ENCODE measurements at regions not wholly inside any gene's neighbourhood (a gene's known extent, or its start where the extent isn't known, plus 50 kb on each side); places are given as distances from the start of the nearest gene placed in this dataset.
"Not testable (repeated sequence)": the region's sequence is repeated elsewhere in the genome, so short reads cannot be mapped to it uniquely, and the experiment has no call there.

DNA sequence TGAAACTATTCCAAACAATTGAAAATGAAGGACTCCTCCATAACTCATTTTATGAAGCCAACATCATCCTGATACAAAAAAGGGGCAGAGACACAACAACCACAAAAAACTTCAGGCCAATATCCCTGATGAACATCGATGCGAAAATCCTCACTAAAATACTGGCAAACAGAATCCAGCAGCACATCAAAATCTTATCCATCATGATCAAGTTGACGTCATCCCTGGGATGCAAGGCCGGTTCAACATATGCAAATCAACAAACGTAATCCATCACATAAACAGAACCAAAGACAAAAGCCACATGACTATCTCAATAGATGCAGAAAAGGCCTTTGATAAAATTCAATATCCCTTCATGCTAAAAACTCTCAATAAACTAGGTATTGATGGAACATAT is 272.8 kb downstream of the RNF144B start:
- not testable (repeated sequence) for ATAC-seq (ENCODE audit: low read depth in 2 of 2); H3K9me3 Mint-ChIP-seq; H3K27me3 Mint-ChIP-seq

DNA sequence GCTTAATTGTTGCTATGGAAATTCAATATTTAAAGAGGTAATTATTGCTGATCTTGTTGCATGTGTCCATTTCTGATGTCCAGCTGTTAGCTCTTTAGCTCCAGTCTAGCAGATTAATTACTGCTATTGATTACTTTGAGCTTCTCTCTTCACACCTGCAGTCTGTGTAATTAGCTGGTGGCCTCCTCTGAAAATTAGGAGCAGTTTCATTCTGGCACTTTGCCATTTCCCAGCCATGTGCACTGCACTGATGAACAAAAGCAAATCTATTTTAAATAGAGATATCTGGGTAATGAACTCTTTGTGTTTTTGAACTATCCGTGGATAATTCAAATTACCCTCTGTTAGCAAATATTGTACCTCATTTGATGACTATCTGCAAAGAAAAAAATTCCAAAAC is 275.9 kb downstream of the RNF144B start:
- no peak overlapping the region for H3K4me3 ChIP-seq (ENCODE audit: low read depth, low read length)
- no peaks in the 10 kb centered on the region for H3K36me3 Mint-ChIP-seq
- no peaks in the 10 kb centered on the region for H3K9me3 ChIP-seq (ENCODE audit: control insufficient read depth in 2 of 2, low read length in 2 of 2)
- H3K36me3 ChIP-seq (ENCODE audit: control insufficient read depth, insufficient read depth, low read length) = no peaks in the 10 kb centered on the region
- ATAC-seq (ENCODE audit: low read depth in 2 of 2) (no peak), DNase-seq (no peak)
- no peaks in the 10 kb centered on the region for H3K4me1 Mint-ChIP-seq
- H3K27me3 Mint-ChIP-seq = peaks cover 4% of the 10 kb centered on the region
- H3K27ac Mint-ChIP-seq = no peak overlapping the region
- peaks cover 0 to 7% (median 4%) of the 10 kb centered on the region in 7 donors for H3K9me3 Mint-ChIP-seq
- H3K4me3 Mint-ChIP-seq = no peak overlapping the region
- no peaks in the 10 kb centered on the region for H3K4me1 ChIP-seq (ENCODE audit: control insufficient read depth, insufficient read depth, low read length, poor library complexity, severe bottlenecking)
- no peak overlapping the region for H3K27ac ChIP-seq (ENCODE audit: insufficient read depth, low read length, poor library complexity, severe bottlenecking)
- no peaks in the 10 kb centered on the region for H3K27me3 ChIP-seq (ENCODE audit: control insufficient read depth, insufficient read depth, low read length)

More for the DNA sequence above, 272.8 kb downstream of the RNF144B start:
- H3K27ac ChIP-seq (ENCODE audit: insufficient read depth, low read length, poor library complexity, severe bottlenecking); H3K4me3 Mint-ChIP-seq; DNase-seq; H3K27me3 ChIP-seq (ENCODE audit: control insufficient read depth, insufficient read depth, low read length); H3K36me3 ChIP-seq (ENCODE audit: control insufficient read depth, insufficient read depth, low read length); H3K4me3 ChIP-seq (ENCODE audit: low read depth, low read length); H3K36me3 Mint-ChIP-seq; H3K4me1 Mint-ChIP-seq; H3K9me3 ChIP-seq (ENCODE audit: control insufficient read depth in 2 of 2, low read length in 2 of 2); H3K4me1 ChIP-seq (ENCODE audit: control insufficient read depth, insufficient read depth, low read length, poor library complexity, severe bottlenecking): not testable (repeated sequence)
- H3K27ac Mint-ChIP-seq = peak overlapping the region in 1 of 3 donors; percentile 41

DNA sequence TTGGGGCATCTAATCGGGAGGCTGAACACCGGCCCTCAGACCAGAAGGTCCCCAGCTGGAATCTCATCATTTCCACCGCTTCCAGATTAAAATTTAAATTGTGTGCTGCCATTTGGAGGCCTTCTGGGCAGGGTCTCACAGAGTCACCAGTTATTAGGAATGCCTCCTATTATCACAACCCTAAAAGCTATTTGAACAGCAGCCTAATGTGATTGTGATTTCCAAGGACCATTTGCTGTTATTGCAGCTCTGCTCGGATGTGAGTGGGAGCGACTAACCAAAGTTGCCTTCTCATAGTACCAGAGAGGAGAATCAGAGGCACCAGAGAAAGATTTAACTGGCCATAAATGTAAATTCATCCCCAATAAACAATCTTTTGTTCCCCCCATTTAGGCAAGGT is 277.3 kb downstream of the RNF144B start:
- Histone ChIP-seq H3K27ac (ENCODE audit: insufficient read depth, low read length, poor library complexity, severe bottlenecking) (no peak overlapping the region), H3K4me3 (ENCODE audit: low read depth, low read length) (no peak overlapping the region), H3K27me3 (ENCODE audit: control insufficient read depth, insufficient read depth, low read length) (no peaks in the 10 kb centered on the region), H3K36me3 (ENCODE audit: control insufficient read depth, insufficient read depth, low read length) (no peaks in the 10 kb centered on the region), H3K4me1 (ENCODE audit: control insufficient read depth, insufficient read depth, low read length, poor library complexity, severe bottlenecking) (no peaks in the 10 kb centered on the region), H3K9me3 (ENCODE audit: control insufficient read depth in 2 of 2, low read length in 2 of 2) (no peaks in the 10 kb centered on the region)
- Mint-ChIP-seq H3K27ac (no peak overlapping the region), H3K27me3 (no peaks in the 10 kb centered on the region), H3K4me1 (no peaks in the 10 kb centered on the region), H3K4me3 (no peak overlapping the region), H3K36me3 (no peaks in the 10 kb centered on the region), H3K9me3 (peaks cover 0 to 4% (median 2%) of the 10 kb centered on the region in 7 donors)
- DNase-seq = no peak
- no peak for ATAC-seq (ENCODE audit: low read depth in 2 of 2)

DNA sequence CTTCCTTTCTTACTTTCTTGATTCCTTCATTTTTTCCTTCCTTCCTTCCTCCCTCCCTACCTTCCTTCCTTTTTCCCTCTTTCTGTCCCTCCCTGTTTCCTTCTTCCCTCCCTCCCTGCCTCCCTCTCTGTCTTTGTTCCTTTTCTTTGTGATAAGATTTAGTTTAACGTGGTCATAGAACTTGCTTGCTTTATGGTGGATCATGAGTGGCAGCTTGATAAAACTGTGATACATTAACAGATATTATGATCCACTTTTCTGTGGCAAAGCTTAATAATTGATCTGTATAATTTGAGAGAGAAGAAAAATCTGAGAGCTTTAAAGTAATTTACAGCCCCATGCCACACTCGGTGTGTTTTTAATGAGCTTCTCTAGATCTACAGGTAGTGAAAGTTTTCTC is 280.5 kb downstream of the RNF144B start:
- H3K4me1 ChIP-seq (ENCODE audit: control insufficient read depth, insufficient read depth, low read length, poor library complexity, severe bottlenecking) = no peaks in the 10 kb centered on the region
- no peak overlapping the region for H3K27ac ChIP-seq (ENCODE audit: insufficient read depth, low read length, poor library complexity, severe bottlenecking)
- Mint-ChIP-seq H3K27ac (no peak overlapping the region), H3K36me3 (no peaks in the 10 kb centered on the region), H3K9me3 (peaks cover 0 to under 1% (median 0%) of the 10 kb centered on the region in 7 donors), H3K4me1 (no peaks in the 10 kb centered on the region), H3K4me3 (no peak overlapping the region), H3K27me3 (no peaks in the 10 kb centered on the region)
- no peak overlapping the region for H3K4me3 ChIP-seq (ENCODE audit: low read depth, low read length)
- no peak for DNase-seq
- no peaks in the 10 kb centered on the region for H3K36me3 ChIP-seq (ENCODE audit: control insufficient read depth, insufficient read depth, low read length)
- no peak for ATAC-seq (ENCODE audit: low read depth in 2 of 2)
- no peaks in the 10 kb centered on the region for H3K27me3 ChIP-seq (ENCODE audit: control insufficient read depth, insufficient read depth, low read length)
- H3K9me3 ChIP-seq (ENCODE audit: control insufficient read depth in 2 of 2, low read length in 2 of 2) = no peaks in the 10 kb centered on the region

DNA sequence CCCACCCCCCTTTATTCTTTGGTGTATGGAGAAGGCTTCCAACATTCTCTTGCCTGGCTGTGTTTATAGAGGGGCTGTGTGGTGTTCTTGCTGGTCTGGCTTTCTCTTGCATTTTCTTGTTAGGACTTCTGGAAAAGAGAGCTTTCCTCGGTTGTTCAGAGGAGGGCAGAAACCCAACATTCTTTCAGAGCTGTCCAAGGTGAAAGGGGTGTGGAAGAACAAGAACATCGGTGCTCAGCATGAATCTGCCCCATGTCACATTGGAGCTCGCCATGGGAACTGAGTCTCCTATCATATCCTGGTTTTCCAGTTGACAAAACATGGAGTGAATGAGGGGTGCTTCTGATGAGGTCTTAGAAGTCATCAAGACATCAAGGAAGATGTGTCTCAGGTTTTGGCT is 281.8 kb downstream of the RNF144B start:
- H3K27ac ChIP-seq (ENCODE audit: insufficient read depth, low read length, poor library complexity, severe bottlenecking) = no peak overlapping the region
- no peak for DNase-seq
- no peaks in the 10 kb centered on the region for H3K9me3 ChIP-seq (ENCODE audit: control insufficient read depth in 2 of 2, low read length in 2 of 2)
- no peak for ATAC-seq (ENCODE audit: low read depth in 2 of 2)
- H3K36me3 ChIP-seq (ENCODE audit: control insufficient read depth, insufficient read depth, low read length) = no peaks in the 10 kb centered on the region
- H3K4me1 Mint-ChIP-seq = no peaks in the 10 kb centered on the region
- H3K36me3 Mint-ChIP-seq = no peaks in the 10 kb centered on the region
- H3K4me1 ChIP-seq (ENCODE audit: control insufficient read depth, insufficient read depth, low read length, poor library complexity, severe bottlenecking) = no peaks in the 10 kb centered on the region
- H3K4me3 ChIP-seq (ENCODE audit: low read depth, low read length) = no peak overlapping the region
- H3K9me3 Mint-ChIP-seq = peaks cover 0 to under 1% (median 0%) of the 10 kb centered on the region in 7 donors
- no peak overlapping the region for H3K27ac Mint-ChIP-seq
- no peaks in the 10 kb centered on the region for H3K27me3 ChIP-seq (ENCODE audit: control insufficient read depth, insufficient read depth, low read length)
- no peaks in the 10 kb centered on the region for H3K27me3 Mint-ChIP-seq
- H3K4me3 Mint-ChIP-seq = no peak overlapping the region

DNA sequence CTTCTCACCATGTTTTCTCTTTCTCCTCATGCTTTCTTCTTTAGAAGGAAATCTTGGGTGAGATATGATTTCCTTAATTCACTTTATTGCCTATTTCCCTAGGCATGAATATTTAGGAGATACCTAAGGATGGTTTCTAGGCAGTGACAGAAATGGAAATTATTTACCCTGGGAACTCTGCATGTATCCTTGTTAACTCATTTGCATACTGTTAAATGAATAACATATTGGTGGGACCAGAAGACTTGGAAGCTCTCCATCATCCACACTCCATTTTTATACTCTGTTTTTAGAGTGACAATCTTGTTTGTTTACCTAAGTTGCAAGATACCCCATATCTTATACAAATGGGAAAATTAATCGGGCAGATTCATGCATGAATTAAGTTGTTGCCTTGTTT is 285.7 kb downstream of the RNF144B start:
- Histone ChIP-seq H3K4me3 (ENCODE audit: low read depth, low read length) (no peak overlapping the region), H3K27ac (ENCODE audit: insufficient read depth, low read length, poor library complexity, severe bottlenecking) (no peak overlapping the region), H3K27me3 (ENCODE audit: control insufficient read depth, insufficient read depth, low read length) (no peaks in the 10 kb centered on the region), H3K36me3 (ENCODE audit: control insufficient read depth, insufficient read depth, low read length) (no peaks in the 10 kb centered on the region), H3K4me1 (ENCODE audit: control insufficient read depth, insufficient read depth, low read length, poor library complexity, severe bottlenecking) (no peaks in the 10 kb centered on the region), H3K9me3 (ENCODE audit: control insufficient read depth in 2 of 2, low read length in 2 of 2) (no peaks in the 10 kb centered on the region)
- DNase-seq = no peak
- Mint-ChIP-seq H3K36me3 (no peaks in the 10 kb centered on the region), H3K27me3 (no peaks in the 10 kb centered on the region), H3K9me3 (peaks cover 0 to 5% (median 2%) of the 10 kb centered on the region in 7 donors), H3K27ac (no peak overlapping the region), H3K4me3 (no peak overlapping the region), H3K4me1 (no peaks in the 10 kb centered on the region)
- no peak for ATAC-seq (ENCODE audit: low read depth in 2 of 2)

DNA sequence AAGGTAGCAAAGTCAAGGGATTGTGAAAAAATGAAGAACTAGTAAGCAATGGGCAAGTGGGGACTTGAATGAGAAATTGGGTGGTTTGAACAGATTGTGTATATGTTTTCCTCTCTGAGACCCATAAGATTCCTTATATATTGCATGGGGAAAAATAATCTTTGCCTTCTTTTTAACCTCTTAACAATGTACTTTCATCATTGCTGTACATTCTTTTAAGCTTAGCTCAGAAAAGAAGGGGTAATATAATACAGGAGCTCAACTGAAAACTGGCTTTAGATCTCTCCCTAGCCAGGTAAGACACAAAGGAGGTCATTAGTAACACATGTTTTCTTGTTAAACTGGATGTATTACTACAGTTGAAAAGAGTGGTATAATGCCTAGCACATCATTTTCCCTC is 287.2 kb downstream of the RNF144B start:
- Mint-ChIP-seq H3K27ac (no peak overlapping the region), H3K36me3 (no peaks in the 10 kb centered on the region), H3K4me1 (no peaks in the 10 kb centered on the region), H3K4me3 (no peak overlapping the region), H3K27me3 (no peaks in the 10 kb centered on the region), H3K9me3 (peaks cover 0 to 6% (median 2%) of the 10 kb centered on the region in 7 donors)
- ATAC-seq (ENCODE audit: low read depth in 2 of 2) = no peak
- Histone ChIP-seq H3K27ac (ENCODE audit: insufficient read depth, low read length, poor library complexity, severe bottlenecking) (no peak overlapping the region), H3K9me3 (ENCODE audit: control insufficient read depth in 2 of 2, low read length in 2 of 2) (no peaks in the 10 kb centered on the region), H3K4me3 (ENCODE audit: low read depth, low read length) (no peak overlapping the region), H3K36me3 (ENCODE audit: control insufficient read depth, insufficient read depth, low read length) (no peaks in the 10 kb centered on the region), H3K4me1 (ENCODE audit: control insufficient read depth, insufficient read depth, low read length, poor library complexity, severe bottlenecking) (no peaks in the 10 kb centered on the region), H3K27me3 (ENCODE audit: control insufficient read depth, insufficient read depth, low read length) (no peaks in the 10 kb centered on the region)
- DNase-seq = no peak

DNA sequence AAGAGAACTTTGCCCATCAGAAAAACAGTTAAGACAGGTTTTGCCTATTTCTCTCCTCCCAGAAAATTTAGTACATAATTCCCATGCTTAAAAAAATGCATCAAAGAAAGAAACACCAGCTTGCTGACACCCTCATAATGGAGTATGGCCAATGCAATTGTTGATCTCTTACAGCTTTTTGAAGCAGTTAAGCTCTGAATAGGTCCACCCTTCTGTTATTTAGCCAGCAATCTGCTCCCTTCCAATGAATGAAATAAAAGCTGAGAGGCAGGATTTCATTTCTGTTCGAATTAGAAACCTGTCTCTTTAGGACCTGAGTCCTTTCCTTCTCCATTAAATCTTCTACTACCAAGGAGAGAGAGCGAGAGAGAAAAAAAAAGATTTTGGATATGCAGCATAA is 288.7 kb downstream of the RNF144B start:
- Mint-ChIP-seq H3K4me3 (no peak overlapping the region), H3K9me3 (peaks cover 0 to 6% (median 3%) of the 10 kb centered on the region in 7 donors), H3K4me1 (no peaks in the 10 kb centered on the region), H3K27me3 (no peaks in the 10 kb centered on the region), H3K36me3 (no peaks in the 10 kb centered on the region), H3K27ac (no peak overlapping the region)
- ATAC-seq (ENCODE audit: low read depth in 2 of 2) (no peak), DNase-seq (no peak)
- no peaks in the 10 kb centered on the region for H3K27me3 ChIP-seq (ENCODE audit: control insufficient read depth, insufficient read depth, low read length)
- H3K4me1 ChIP-seq (ENCODE audit: control insufficient read depth, insufficient read depth, low read length, poor library complexity, severe bottlenecking) = no peaks in the 10 kb centered on the region
- no peaks in the 10 kb centered on the region for H3K9me3 ChIP-seq (ENCODE audit: control insufficient read depth in 2 of 2, low read length in 2 of 2)
- no peaks in the 10 kb centered on the region for H3K36me3 ChIP-seq (ENCODE audit: control insufficient read depth, insufficient read depth, low read length)
- no peak overlapping the region for H3K27ac ChIP-seq (ENCODE audit: insufficient read depth, low read length, poor library complexity, severe bottlenecking)
- H3K4me3 ChIP-seq (ENCODE audit: low read depth, low read length) = no peak overlapping the region

Data from CD4-positive, CD25-positive, alpha-beta regulatory T cell (primary cell).